H9 (cell line): ENCODE measurements at regions not wholly inside any gene's neighbourhood (a gene's known extent, or its start where the extent isn't known, plus 50 kb on each side); places are given as distances from the start of the nearest gene placed in this dataset.

ENCODE experiments used
- DNase-seq: peaks from one replicate; pipeline ENCODE4 v3.0.0-alpha.2; 2017
- H2AFZ ChIP-seq: one replicate; pipeline ENCODE4 v1.6.1; 2013; ENCODE audit warnings: mild to moderate bottlenecking, low read length, control low read depth, moderate library complexity
- H2AK5ac ChIP-seq: 2 replicates; pipeline ENCODE4 v1.6.1; 2013; ENCODE audit warnings: low read length, control low read depth, mixed read lengths; ENCODE audit not compliant: insufficient read length
- H2BK120ac ChIP-seq: one replicate; pipeline ENCODE4 v1.6.1; 2013; ENCODE audit warnings: low read depth, mild to moderate bottlenecking, low read length, control low read depth, inconsistent platforms; ENCODE audit not compliant: poor library complexity, severe bottlenecking
- H2BK12ac ChIP-seq: 2 replicates; pipeline ENCODE4 v1.6.1; 2013; ENCODE audit warnings: low read length, control low read depth, mixed read lengths, low read depth; ENCODE audit not compliant: insufficient read length
- H2BK15ac ChIP-seq: 2 replicates; pipeline ENCODE4 v1.6.1; 2013; ENCODE audit warnings: low read depth, low read length, control low read depth
- H2BK20ac ChIP-seq: one replicate; pipeline ENCODE4 v1.6.1; 2013; ENCODE audit warnings: low read depth, mild to moderate bottlenecking, low read length, control low read depth, inconsistent platforms; ENCODE audit not compliant: poor library complexity, severe bottlenecking
- H2BK5ac ChIP-seq: 2 replicates; pipeline ENCODE4 v1.6.1; 2013; ENCODE audit warnings: low read length, control low read depth, mixed read lengths; ENCODE audit not compliant: insufficient read length
- H3K14ac ChIP-seq: 2 replicates; pipeline ENCODE4 v1.6.1; 2013; ENCODE audit warnings: low read length, control low read depth; ENCODE audit not compliant: insufficient read depth
- H3K18ac ChIP-seq: 2 replicates; pipeline ENCODE4 v1.6.1; 2013; ENCODE audit warnings: low read depth, mild to moderate bottlenecking, mixed read lengths, low read length, control low read depth; ENCODE audit not compliant: insufficient read length
- H3K23ac ChIP-seq: 2 replicates; pipeline ENCODE4 v1.6.1; 2013; ENCODE audit warnings: low read length, control low read depth, mixed read lengths, low read depth; ENCODE audit not compliant: insufficient read length
- H3K23me2 ChIP-seq: 2 replicates; pipeline ENCODE4 v1.6.1; 2013; ENCODE audit warnings: low read depth, mild to moderate bottlenecking, mixed read lengths, low read length, control low read depth; ENCODE audit not compliant: insufficient read length, poor library complexity, severe bottlenecking
- H3K27ac ChIP-seq: 2 replicates; pipeline ENCODE4 v1.5.1; 2013; ENCODE audit warnings: low read length, control low read depth, mixed read lengths, low read depth; ENCODE audit not compliant: insufficient read length
- H3K27me3 ChIP-seq: 2 replicates; pipeline ENCODE4 v1.6.1; 2013; ENCODE audit warnings: low read length, control low read depth, inconsistent platforms; ENCODE audit not compliant: insufficient read depth
- H3K4ac ChIP-seq: 2 replicates; pipeline ENCODE4 v1.6.1; 2013; ENCODE audit warnings: low read depth, mild to moderate bottlenecking, control low read depth, inconsistent platforms, low read length, moderate library complexity
- H3K4me1 ChIP-seq: 2 replicates; pipeline ENCODE4 v1.6.1; 2013; ENCODE audit warnings: low read length, control low read depth, inconsistent platforms; ENCODE audit not compliant: insufficient read depth
- H3K4me2 ChIP-seq: 2 replicates; pipeline ENCODE4 v1.6.1; 2013; ENCODE audit warnings: low read length, control low read depth, mixed read lengths; ENCODE audit not compliant: insufficient read length, insufficient read depth
- H3K56ac ChIP-seq: 2 replicates; pipeline ENCODE4 v1.6.1; 2013; ENCODE audit warnings: low read depth, mild to moderate bottlenecking, mixed read lengths, low read length, control low read depth; ENCODE audit not compliant: insufficient read length
- H3K79me1 ChIP-seq: 2 replicates; pipeline ENCODE4 v1.6.1; 2013; ENCODE audit warnings: low read depth, mild to moderate bottlenecking, moderate library complexity, low read length, control low read depth, inconsistent platforms; ENCODE audit not compliant: insufficient read depth, poor library complexity, severe bottlenecking
- H3K79me2 ChIP-seq: 2 replicates; pipeline ENCODE4 v1.6.1; 2013; ENCODE audit warnings: low read length, control low read depth, inconsistent platforms; ENCODE audit not compliant: insufficient read depth
- H3K9ac ChIP-seq: 2 replicates; pipeline ENCODE4 v1.6.1; 2013; ENCODE audit warnings: low read length, control low read depth, mixed read lengths; ENCODE audit not compliant: insufficient read length; ENCODE audit errors: extremely low read depth
- H3K9me3 ChIP-seq: one replicate; pipeline ENCODE4 v1.6.1; 2013; ENCODE audit warnings: low read depth, low read length, inconsistent platforms; ENCODE audit not compliant: control insufficient read depth
- H3T11ph ChIP-seq: one replicate; pipeline ENCODE4 v1.6.1; 2013; ENCODE audit warnings: mild to moderate bottlenecking, low read length, control low read depth, inconsistent platforms
- H4K20me1 ChIP-seq: one replicate; pipeline ENCODE4 v1.6.1; 2013; ENCODE audit not compliant: control insufficient read depth, insufficient read length, insufficient read depth
- H4K5ac ChIP-seq: 2 replicates; pipeline ENCODE4 v1.6.1; 2013; ENCODE audit warnings: low read depth, mild to moderate bottlenecking, mixed read lengths, low read length, control low read depth; ENCODE audit not compliant: insufficient read length
- H4K8ac ChIP-seq: replicated peaks from 2 replicates; pipeline ENCODE4 v1.6.1; 2013; ENCODE audit warnings: low read length, control low read depth, mixed read lengths, low read depth; ENCODE audit not compliant: insufficient read length
- H4K91ac ChIP-seq: 2 replicates; pipeline ENCODE4 v1.6.1; 2013; ENCODE audit warnings: low read depth, mild to moderate bottlenecking, moderate library complexity, mixed read lengths, low read length, control low read depth; ENCODE audit not compliant: insufficient read length
- H3K27ac Mint-ChIP-seq, 3 experiments: 2 replicates in 2 of 3; 3 replicates in 1 of 3; pipeline ENCODE4 v1.8.0; 2020 to 2021; ENCODE audit warnings: mixed read lengths in 3 of 3, mild to moderate bottlenecking in 1 of 3, moderate library complexity in 1 of 3
- H3K27me3 Mint-ChIP-seq: 2 replicates; pipeline ENCODE4 v1.8.0; 2021; ENCODE audit warnings: low read depth, mild to moderate bottlenecking, moderate library complexity, mixed read lengths
- H3K36me3 Mint-ChIP-seq, 3 experiments: 2 replicates in 2 of 3; 3 replicates in 1 of 3; pipeline ENCODE4 v1.8.0; 2020 to 2021; ENCODE audit warnings: low read depth in 3 of 3, mixed read lengths in 3 of 3; ENCODE audit not compliant: insufficient read depth in 1 of 3
- H3K4me1 Mint-ChIP-seq, 2 experiments: 2 replicates each; pipeline ENCODE4 v1.8.0; 2020; ENCODE audit warnings: mixed read lengths in 2 of 2
- H3K4me3 Mint-ChIP-seq, 2 experiments: 2 replicates in 1 of 2; 3 replicates in 1 of 2; pipeline ENCODE4 v1.8.0; 2020 to 2021; ENCODE audit warnings: mild to moderate bottlenecking in 2 of 2, mixed read lengths in 2 of 2, moderate library complexity in 1 of 2
- H3K9me3 Mint-ChIP-seq, 2 experiments: 2 replicates in 1 of 2; 3 replicates in 1 of 2; pipeline ENCODE4 v1.8.0; 2020; ENCODE audit warnings: mild to moderate bottlenecking in 2 of 2, mixed read lengths in 2 of 2, moderate library complexity in 1 of 2
- WGBS: extraction: QIAGEN DNeasy Blood & Tissue Kit; methylation state at CpG from one replicate; pipeline ENCODE4 v1.1.7; 2013; ENCODE audit warnings: missing lambda C conversion rate, low lambda C conversion rate, mixed read lengths; ENCODE audit not compliant: insufficient read length; ENCODE audit errors: extremely low coverage; 5-methylcytosine and 5-hydroxymethylcytosine counted together
- TF ChIP-seq, protein P1 (sequence below): fragments of 200-600 bp; sonication (generic); conservative IDR thresholded peaks from 3 replicates; pipeline ENCODE4 v1.8.0; 2021; ENCODE audit warnings: antibody characterized with exemption, mild to moderate bottlenecking

DNA sequence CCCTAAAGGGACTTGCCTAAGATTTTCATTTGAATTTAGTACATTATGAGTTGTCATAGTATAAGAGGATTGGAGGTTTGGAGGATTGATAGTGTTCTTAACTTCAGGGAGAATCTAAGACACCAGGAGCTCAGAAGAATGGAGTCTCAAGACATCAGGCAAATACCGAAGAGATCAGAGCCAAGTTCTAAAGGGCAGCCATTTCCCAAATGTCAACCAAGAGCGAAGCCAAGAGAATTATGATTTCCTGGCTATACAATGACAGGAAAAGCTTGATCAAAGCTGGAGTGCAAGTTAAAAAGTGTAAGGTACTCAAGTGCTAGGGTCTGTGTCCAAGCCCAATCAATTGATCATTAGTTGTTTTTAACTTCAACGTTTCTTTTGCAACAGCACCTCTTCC, 283.0 kb upstream of the FN1 start:
- TF ChIP-seq, protein P1, sequence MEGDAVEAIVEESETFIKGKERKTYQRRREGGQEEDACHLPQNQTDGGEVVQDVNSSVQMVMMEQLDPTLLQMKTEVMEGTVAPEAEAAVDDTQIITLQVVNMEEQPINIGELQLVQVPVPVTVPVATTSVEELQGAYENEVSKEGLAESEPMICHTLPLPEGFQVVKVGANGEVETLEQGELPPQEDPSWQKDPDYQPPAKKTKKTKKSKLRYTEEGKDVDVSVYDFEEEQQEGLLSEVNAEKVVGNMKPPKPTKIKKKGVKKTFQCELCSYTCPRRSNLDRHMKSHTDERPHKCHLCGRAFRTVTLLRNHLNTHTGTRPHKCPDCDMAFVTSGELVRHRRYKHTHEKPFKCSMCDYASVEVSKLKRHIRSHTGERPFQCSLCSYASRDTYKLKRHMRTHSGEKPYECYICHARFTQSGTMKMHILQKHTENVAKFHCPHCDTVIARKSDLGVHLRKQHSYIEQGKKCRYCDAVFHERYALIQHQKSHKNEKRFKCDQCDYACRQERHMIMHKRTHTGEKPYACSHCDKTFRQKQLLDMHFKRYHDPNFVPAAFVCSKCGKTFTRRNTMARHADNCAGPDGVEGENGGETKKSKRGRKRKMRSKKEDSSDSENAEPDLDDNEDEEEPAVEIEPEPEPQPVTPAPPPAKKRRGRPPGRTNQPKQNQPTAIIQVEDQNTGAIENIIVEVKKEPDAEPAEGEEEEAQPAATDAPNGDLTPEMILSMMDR: no peak
- DNase-seq: no peak
- H3K4me1 ChIP-seq: no peaks in the 10 kb centered on the region

More for the DNA sequence above, 283.0 kb upstream of the FN1 start:
- H3K9ac ChIP-seq: no peak overlapping the region
- H2BK120ac ChIP-seq: no peak overlapping the region
- H3K9me3 ChIP-seq: no peaks in the 10 kb centered on the region
- no peak overlapping the region for H2AK5ac ChIP-seq
- no peak overlapping the region for H3K14ac ChIP-seq
- no peaks in the 10 kb centered on the region for H4K20me1 ChIP-seq
- no peak overlapping the region for H2BK15ac ChIP-seq
- no peak overlapping the region for H2BK5ac ChIP-seq
- H4K8ac ChIP-seq: no peak overlapping the region
- no peak overlapping the region for H3K4ac ChIP-seq
- H2BK20ac ChIP-seq: no peak overlapping the region
- no peaks in the 10 kb centered on the region for H3K79me2 ChIP-seq
- no peaks in the 10 kb centered on the region for H3K79me1 ChIP-seq
- H3K27ac ChIP-seq: no peak overlapping the region
- H4K91ac ChIP-seq: no peak overlapping the region
- WGBS: no CpG with 5 or more reads among the region's 3 CpGs
- H3K56ac ChIP-seq: no peak overlapping the region
- no peak overlapping the region for H3K23ac ChIP-seq
- H3T11ph ChIP-seq: no peak overlapping the region
- Mint-ChIP-seq H3K27me3 (no peaks in the 10 kb centered on the region), H3K36me3 (no peaks in the 10 kb centered on the region), H3K4me3 (no peak overlapping the region), H3K4me1 (no peaks in the 10 kb centered on the region), H3K27ac (no peak overlapping the region), H3K9me3 (peaks cover 0 to 2% of the 10 kb centered on the region in 2 experiments; a peak in 2 of 5 replicates)
- no peaks in the 10 kb centered on the region for H3K23me2 ChIP-seq
- H4K5ac ChIP-seq: no peak overlapping the region
- no peak overlapping the region for H2AFZ ChIP-seq
- H2BK12ac ChIP-seq: no peak overlapping the region
- H3K27me3 ChIP-seq: no peaks in the 10 kb centered on the region
- no peak overlapping the region for H3K18ac ChIP-seq
- H3K4me2 ChIP-seq: no peak overlapping the region
